ENCODE measurements at regions not wholly inside any gene's neighbourhood (a gene's known extent, or its start where the extent isn't known, plus 50 kb on each side); places are given as distances from the start of the nearest gene placed in this dataset.

DNA sequence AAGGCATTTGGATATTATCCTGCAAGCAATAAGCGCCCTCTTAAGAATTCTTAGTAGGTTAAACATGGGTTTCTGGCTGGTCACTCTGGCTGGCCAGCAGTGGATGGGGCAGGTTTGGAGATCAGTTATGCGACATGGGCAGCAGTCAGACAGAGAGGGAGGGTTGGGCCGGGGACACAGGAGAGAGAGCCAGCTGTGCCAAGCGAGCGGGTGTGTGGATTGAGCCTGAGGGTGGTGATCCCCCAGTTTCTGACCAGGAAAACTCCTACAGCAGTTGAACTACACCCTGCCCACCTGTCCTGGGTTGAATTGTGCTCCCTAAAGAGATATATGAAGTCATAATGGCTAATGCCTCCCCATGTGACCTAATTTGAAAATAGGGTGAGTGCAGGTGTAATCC, 671.2 kb downstream of the TBC1D22A start:
- TF ChIP-seq POLR2A (IDR thresholded peaks at IDR 0.05; ENCODE audit: insufficient read depth in 1 of 2, low read depth in 2 of 2, low read length in 2 of 2) (no peak), NFIC (IDR thresholded peaks at IDR 0.05; ENCODE audit: low read length) (no peak), CHD2 (IDR thresholded peaks at IDR 0.05; ENCODE audit: low read depth, low read length) (no peak), AKAP8 (CRISPR knock-in tag; IDR thresholded peaks at IDR 0.05) (no peak), ZFP41 (CRISPR knock-in tag; IDR thresholded peaks at IDR 0.05; ENCODE audit: borderline replicate concordance) (no peak), ZSCAN21 (CRISPR knock-in tag; IDR thresholded peaks at IDR 0.05; ENCODE audit: borderline replicate concordance) (no peak), ZNF746 (CRISPR knock-in tag; IDR thresholded peaks at IDR 0.05) (no peak), ZNF737 (CRISPR knock-in tag; IDR thresholded peaks at IDR 0.05; ENCODE audit: borderline replicate concordance) (no peak), CHD4 (IDR thresholded peaks at IDR 0.05; ENCODE audit: borderline replicate concordance, low read length) (no peak), ARNT (IDR thresholded peaks at IDR 0.05) (no peak)
- TF ChIP-seq, protein P1, sequence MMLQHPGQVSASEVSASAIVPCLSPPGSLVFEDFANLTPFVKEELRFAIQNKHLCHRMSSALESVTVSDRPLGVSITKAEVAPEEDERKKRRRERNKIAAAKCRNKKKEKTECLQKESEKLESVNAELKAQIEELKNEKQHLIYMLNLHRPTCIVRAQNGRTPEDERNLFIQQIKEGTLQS (CRISPR knock-in tag; IDR thresholded peaks at IDR 0.05): no peak
- TF ChIP-seq, protein P2, sequence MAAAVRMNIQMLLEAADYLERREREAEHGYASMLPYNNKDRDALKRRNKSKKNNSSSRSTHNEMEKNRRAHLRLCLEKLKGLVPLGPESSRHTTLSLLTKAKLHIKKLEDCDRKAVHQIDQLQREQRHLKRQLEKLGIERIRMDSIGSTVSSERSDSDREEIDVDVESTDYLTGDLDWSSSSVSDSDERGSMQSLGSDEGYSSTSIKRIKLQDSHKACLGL (CRISPR knock-in tag; IDR thresholded peaks at IDR 0.05): no peak
- TF ChIP-seq, protein P3, sequence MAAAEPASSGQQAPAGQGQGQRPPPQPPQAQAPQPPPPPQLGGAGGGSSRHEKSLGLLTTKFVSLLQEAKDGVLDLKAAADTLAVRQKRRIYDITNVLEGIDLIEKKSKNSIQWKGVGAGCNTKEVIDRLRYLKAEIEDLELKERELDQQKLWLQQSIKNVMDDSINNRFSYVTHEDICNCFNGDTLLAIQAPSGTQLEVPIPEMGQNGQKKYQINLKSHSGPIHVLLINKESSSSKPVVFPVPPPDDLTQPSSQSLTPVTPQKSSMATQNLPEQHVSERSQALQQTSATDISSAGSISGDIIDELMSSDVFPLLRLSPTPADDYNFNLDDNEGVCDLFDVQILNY (CRISPR knock-in tag; conservative IDR thresholded peaks at IDR 0.05): no peak

Measured in HepG2 (cell line).